HEK293 (cell line): ENCODE measurements at regions not wholly inside any gene's neighbourhood (a gene's known extent, or its start where the extent isn't known, plus 50 kb on each side); places are given as distances from the start of the nearest gene placed in this dataset.

Experiments
- CTCF ChIA-PET: fragments of 350-600 bp; formaldehyde crosslinking; extraction: SDS; loops from one replicate; lab custom pipeline; 2021; ENCODE audit warnings: antibody characterized with exemption; lab: Yijun Ruan, JAX
- POLR2A ChIA-PET: fragments of 300-600 bp; formaldehyde crosslinking; extraction: SDS; loops from one replicate; lab custom pipeline; 2020; ENCODE audit warnings: antibody characterized with exemption, inconsistent platforms; lab: Yijun Ruan, JAX
- H3K27ac ChIP-seq: fragments of 200-500 bp; sonication (Bioruptor generic); 2 replicates; pipeline ENCODE4 v1.5.1; 2014; ENCODE audit warnings: low read depth, low read length, control low read depth, inconsistent platforms; ENCODE audit errors: extremely low read depth
- H3K36me3 ChIP-seq, 2 experiments: fragments of 200-500 bp in 1 of 2; sonication (Bioruptor generic) in 1 of 2; 1 replicate in 1 of 2; 2 replicates in 1 of 2; pipeline ENCODE4 v1.5.1; 2014 to 2017; ENCODE audit warnings: inconsistent platforms in 2 of 2, low read length in 2 of 2; ENCODE audit not compliant: control insufficient read depth in 2 of 2, insufficient read depth in 1 of 2
- H3K4me1 ChIP-seq: fragments of 200-500 bp; sonication (Bioruptor generic); 2 replicates; pipeline ENCODE4 v1.5.1; 2014; ENCODE audit warnings: mild to moderate bottlenecking, low read length, inconsistent platforms; ENCODE audit not compliant: control insufficient read depth, insufficient read depth
- H3K4me3 ChIP-seq: 2 replicates; pipeline ENCODE4 v1.5.1; 2011; ENCODE audit warnings: low read depth, mild to moderate bottlenecking, control low read depth, low read length, moderate library complexity
- H3K9me3 ChIP-seq: fragments of 200-500 bp; sonication (Bioruptor generic); 2 replicates; pipeline ENCODE4 v1.5.1; 2014; ENCODE audit warnings: low read depth, low read length, inconsistent platforms; ENCODE audit not compliant: control insufficient read depth, insufficient read depth
- GLIS2 ChIP-seq: fragments of 450-650 bp; formaldehyde crosslinking; IDR thresholded peaks from 2 replicates; pipeline ENCODE4 v1.5.1; 2016; ENCODE audit warnings: missing biosample characterization, missing genetic modification characterization
- KLF10 ChIP-seq: fragments of 450-650 bp; IDR thresholded peaks from 2 replicates; pipeline ENCODE4 v1.5.1; 2018; ENCODE audit warnings: missing biosample characterization, mild to moderate bottlenecking, missing genetic modification characterization
- MEIS1 ChIP-seq: sonication (generic); formaldehyde crosslinking; IDR thresholded peaks from 2 replicates; pipeline ENCODE4 v1.8.1; 2022; ENCODE audit warnings: missing genetic modification reagents, mild to moderate bottlenecking, borderline replicate concordance
- YY1 ChIP-seq: fragments of 450-650 bp; formaldehyde crosslinking; IDR thresholded peaks from 2 replicates; pipeline ENCODE4 v1.5.1; 2018; ENCODE audit warnings: missing biosample characterization, missing genetic modification characterization
- ZBTB8A ChIP-seq: fragments of 450-650 bp; formaldehyde crosslinking; IDR thresholded peaks from 2 replicates; pipeline ENCODE4 v1.5.1; 2016; ENCODE audit warnings: missing biosample characterization, missing genetic modification characterization
- ZFP3 ChIP-seq: fragments of 450-650 bp; formaldehyde crosslinking; IDR thresholded peaks from 2 replicates; pipeline ENCODE4 v1.5.1; 2016; ENCODE audit warnings: low read depth, missing biosample characterization, missing genetic modification characterization
- ZFP41 ChIP-seq: fragments of 450-650 bp; formaldehyde crosslinking; IDR thresholded peaks from 2 replicates; pipeline ENCODE4 v1.5.1; 2016; ENCODE audit warnings: missing biosample characterization, missing genetic modification characterization, borderline replicate concordance
- ZNF121 ChIP-seq: fragments of 450-650 bp; formaldehyde crosslinking; IDR thresholded peaks from 2 replicates; pipeline ENCODE4 v1.5.1; 2016; ENCODE audit warnings: missing biosample characterization, missing genetic modification characterization
- ZNF155 ChIP-seq: fragments of 450-650 bp; formaldehyde crosslinking; IDR thresholded peaks from 2 replicates; pipeline ENCODE4 v1.5.1; 2016; ENCODE audit warnings: missing biosample characterization, missing genetic modification characterization
- ZNF19 ChIP-seq: fragments of 450-650 bp; formaldehyde crosslinking; IDR thresholded peaks from 2 replicates; pipeline ENCODE4; 2016; ENCODE audit warnings: missing biosample characterization, missing genetic modification characterization, low read depth
- ZNF404 ChIP-seq: fragments of 450-650 bp; formaldehyde crosslinking; IDR thresholded peaks from 2 replicates; pipeline ENCODE4 v1.5.1; 2017; ENCODE audit warnings: missing biosample characterization, missing genetic modification characterization
- ZNF426 ChIP-seq: fragments of 450-650 bp; formaldehyde crosslinking; IDR thresholded peaks from 2 replicates; pipeline ENCODE4 v1.5.1; 2017; ENCODE audit warnings: missing biosample characterization, missing genetic modification characterization, mild to moderate bottlenecking, inconsistent platforms, moderate library complexity
- ZNF514 ChIP-seq: fragments of 450-650 bp; formaldehyde crosslinking; IDR thresholded peaks from 2 replicates; pipeline ENCODE4 v1.5.1; 2016; ENCODE audit warnings: missing biosample characterization, missing genetic modification characterization
- ZNF626 ChIP-seq: fragments of 450-650 bp; sonication (Bioruptor Pico); formaldehyde crosslinking; IDR thresholded peaks from 2 replicates; pipeline ENCODE4 v1.5.1; 2018; ENCODE audit warnings: missing biosample characterization, missing genetic modification characterization, inconsistent platforms
- ZNF670 ChIP-seq: fragments of 450-650 bp; formaldehyde crosslinking; IDR thresholded peaks from 2 replicates; pipeline ENCODE4 v1.5.1; 2016; ENCODE audit warnings: missing biosample characterization, missing genetic modification characterization, low read depth
- ZSCAN16 ChIP-seq: fragments of 450-650 bp; formaldehyde crosslinking; IDR thresholded peaks from 2 replicates; pipeline ENCODE4 v1.5.1; 2016; ENCODE audit warnings: missing biosample characterization, missing genetic modification characterization
- TF ChIP-seq, protein P1 (sequence below): fragments of 450-650 bp; formaldehyde crosslinking; IDR thresholded peaks from 2 replicates; pipeline ENCODE4 v1.5.1; 2016; ENCODE audit warnings: missing biosample characterization, missing genetic modification characterization
- TF ChIP-seq, protein P2 (sequence below): fragments of 450-650 bp; formaldehyde crosslinking; IDR thresholded peaks from 2 replicates; pipeline ENCODE4 v1.5.1; 2016; ENCODE audit warnings: missing biosample characterization, missing genetic modification characterization, borderline replicate concordance
- TF ChIP-seq, protein P3 (sequence below): fragments of 450-650 bp; formaldehyde crosslinking; conservative IDR thresholded peaks from 2 replicates; pipeline ENCODE4 v1.5.1; 2016; ENCODE audit warnings: low read depth, missing biosample characterization, missing genetic modification characterization
- TF ChIP-seq, protein P4 (sequence below): fragments of 450-650 bp; formaldehyde crosslinking; IDR thresholded peaks from 2 replicates; pipeline ENCODE4 v1.5.1; 2016; ENCODE audit warnings: missing biosample characterization, missing genetic modification characterization
- TF ChIP-seq, protein P5 (sequence below): fragments of 450-650 bp; formaldehyde crosslinking; IDR thresholded peaks from 2 replicates; pipeline ENCODE4 v1.5.1; 2016; ENCODE audit warnings: missing biosample characterization, missing genetic modification characterization

DNA sequence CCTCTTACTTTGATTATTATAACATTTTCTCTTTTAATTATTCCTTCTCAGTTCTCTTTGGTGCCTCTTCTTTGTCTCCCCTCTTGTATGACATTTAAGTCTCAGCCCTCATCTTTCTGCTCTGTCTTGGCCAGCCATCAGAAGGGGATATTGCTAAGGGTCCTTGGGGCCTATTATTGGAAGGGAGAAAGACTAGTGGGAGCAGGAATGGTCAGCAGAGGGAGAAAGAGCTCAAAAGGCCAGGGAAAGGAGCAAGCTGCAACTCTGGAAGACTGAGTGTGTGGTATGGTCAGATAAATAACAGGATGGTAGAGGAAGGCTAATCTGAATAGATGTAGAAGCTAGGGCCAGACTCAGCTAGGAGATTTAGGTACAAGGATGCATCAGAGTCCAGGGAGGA lies 336.9 kb downstream of the TDRD3 start:
- ChIA-PET CTCF (no interaction called here), POLR2A (no interaction called here)
- Histone ChIP-seq H3K4me3 (no peak overlapping the region), H3K4me1 (no peaks in the 10 kb centered on the region), H3K27ac (no peak overlapping the region), H3K36me3 (no peaks in the 10 kb centered on the region), H3K9me3 (no peaks in the 10 kb centered on the region)
- TF ChIP-seq, protein P1, sequence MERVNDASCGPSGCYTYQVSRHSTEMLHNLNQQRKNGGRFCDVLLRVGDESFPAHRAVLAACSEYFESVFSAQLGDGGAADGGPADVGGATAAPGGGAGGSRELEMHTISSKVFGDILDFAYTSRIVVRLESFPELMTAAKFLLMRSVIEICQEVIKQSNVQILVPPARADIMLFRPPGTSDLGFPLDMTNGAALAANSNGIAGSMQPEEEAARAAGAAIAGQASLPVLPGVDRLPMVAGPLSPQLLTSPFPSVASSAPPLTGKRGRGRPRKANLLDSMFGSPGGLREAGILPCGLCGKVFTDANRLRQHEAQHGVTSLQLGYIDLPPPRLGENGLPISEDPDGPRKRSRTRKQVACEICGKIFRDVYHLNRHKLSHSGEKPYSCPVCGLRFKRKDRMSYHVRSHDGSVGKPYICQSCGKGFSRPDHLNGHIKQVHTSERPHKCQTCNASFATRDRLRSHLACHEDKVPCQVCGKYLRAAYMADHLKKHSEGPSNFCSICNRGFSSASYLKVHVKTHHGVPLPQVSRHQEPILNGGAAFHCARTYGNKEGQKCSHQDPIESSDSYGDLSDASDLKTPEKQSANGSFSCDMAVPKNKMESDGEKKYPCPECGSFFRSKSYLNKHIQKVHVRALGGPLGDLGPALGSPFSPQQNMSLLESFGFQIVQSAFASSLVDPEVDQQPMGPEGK (tag by site-specific recombination): no peak
- no peak for TF ChIP-seq ZBTB8A
- TF ChIP-seq ZFP3: no peak

DNA sequence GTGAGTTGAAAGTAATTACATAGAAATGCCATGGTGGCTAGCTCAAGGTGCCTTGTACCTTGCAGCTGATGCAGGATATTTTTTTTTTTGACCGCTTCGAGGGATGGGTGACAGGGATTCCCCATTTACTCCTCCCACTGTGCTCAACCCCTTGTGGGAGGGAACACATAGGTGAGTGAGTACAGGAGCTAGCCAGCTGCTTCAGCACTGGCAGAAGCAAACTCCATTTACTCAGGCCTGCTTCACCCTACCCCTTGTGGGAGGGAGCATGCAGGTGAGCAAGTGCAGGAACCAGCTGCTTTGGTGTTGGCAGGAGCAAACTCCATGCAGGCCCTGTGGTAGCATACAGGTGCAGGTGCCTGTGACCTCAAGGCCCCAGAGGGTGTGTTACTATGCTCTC lies 330.1 kb downstream of the TDRD3 start:
- CTCF ChIA-PET: no interaction called here
- no peaks in the 10 kb centered on the region for H3K9me3 ChIP-seq
- POLR2A ChIA-PET: no interaction called here
- no peaks in the 10 kb centered on the region for H3K36me3 ChIP-seq
- H3K4me1 ChIP-seq: no peaks in the 10 kb centered on the region
- H3K27ac ChIP-seq: no peak overlapping the region
- no peak overlapping the region for H3K4me3 ChIP-seq
- TF ChIP-seq, protein P2, sequence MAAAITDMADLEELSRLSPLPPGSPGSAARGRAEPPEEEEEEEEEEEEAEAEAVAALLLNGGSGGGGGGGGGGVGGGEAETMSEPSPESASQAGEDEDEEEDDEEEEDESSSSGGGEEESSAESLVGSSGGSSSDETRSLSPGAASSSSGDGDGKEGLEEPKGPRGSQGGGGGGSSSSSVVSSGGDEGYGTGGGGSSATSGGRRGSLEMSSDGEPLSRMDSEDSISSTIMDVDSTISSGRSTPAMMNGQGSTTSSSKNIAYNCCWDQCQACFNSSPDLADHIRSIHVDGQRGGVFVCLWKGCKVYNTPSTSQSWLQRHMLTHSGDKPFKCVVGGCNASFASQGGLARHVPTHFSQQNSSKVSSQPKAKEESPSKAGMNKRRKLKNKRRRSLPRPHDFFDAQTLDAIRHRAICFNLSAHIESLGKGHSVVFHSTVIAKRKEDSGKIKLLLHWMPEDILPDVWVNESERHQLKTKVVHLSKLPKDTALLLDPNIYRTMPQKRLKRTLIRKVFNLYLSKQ: no peak
- TF ChIP-seq ZNF121 (tag by site-specific recombination) (no peak), ZNF155 (tag by site-specific recombination) (no peak), ZSCAN16 (tag by site-specific recombination) (no peak), ZNF404 (tag by site-specific recombination) (no peak), ZNF670 (no peak), ZFP41 (no peak), YY1 (no peak), KLF10 (tag by site-specific recombination) (no peak), ZNF626 (tag by site-specific recombination) (no peak), GLIS2 (tag by site-specific recombination) (no peak)
- TF ChIP-seq, protein P3, sequence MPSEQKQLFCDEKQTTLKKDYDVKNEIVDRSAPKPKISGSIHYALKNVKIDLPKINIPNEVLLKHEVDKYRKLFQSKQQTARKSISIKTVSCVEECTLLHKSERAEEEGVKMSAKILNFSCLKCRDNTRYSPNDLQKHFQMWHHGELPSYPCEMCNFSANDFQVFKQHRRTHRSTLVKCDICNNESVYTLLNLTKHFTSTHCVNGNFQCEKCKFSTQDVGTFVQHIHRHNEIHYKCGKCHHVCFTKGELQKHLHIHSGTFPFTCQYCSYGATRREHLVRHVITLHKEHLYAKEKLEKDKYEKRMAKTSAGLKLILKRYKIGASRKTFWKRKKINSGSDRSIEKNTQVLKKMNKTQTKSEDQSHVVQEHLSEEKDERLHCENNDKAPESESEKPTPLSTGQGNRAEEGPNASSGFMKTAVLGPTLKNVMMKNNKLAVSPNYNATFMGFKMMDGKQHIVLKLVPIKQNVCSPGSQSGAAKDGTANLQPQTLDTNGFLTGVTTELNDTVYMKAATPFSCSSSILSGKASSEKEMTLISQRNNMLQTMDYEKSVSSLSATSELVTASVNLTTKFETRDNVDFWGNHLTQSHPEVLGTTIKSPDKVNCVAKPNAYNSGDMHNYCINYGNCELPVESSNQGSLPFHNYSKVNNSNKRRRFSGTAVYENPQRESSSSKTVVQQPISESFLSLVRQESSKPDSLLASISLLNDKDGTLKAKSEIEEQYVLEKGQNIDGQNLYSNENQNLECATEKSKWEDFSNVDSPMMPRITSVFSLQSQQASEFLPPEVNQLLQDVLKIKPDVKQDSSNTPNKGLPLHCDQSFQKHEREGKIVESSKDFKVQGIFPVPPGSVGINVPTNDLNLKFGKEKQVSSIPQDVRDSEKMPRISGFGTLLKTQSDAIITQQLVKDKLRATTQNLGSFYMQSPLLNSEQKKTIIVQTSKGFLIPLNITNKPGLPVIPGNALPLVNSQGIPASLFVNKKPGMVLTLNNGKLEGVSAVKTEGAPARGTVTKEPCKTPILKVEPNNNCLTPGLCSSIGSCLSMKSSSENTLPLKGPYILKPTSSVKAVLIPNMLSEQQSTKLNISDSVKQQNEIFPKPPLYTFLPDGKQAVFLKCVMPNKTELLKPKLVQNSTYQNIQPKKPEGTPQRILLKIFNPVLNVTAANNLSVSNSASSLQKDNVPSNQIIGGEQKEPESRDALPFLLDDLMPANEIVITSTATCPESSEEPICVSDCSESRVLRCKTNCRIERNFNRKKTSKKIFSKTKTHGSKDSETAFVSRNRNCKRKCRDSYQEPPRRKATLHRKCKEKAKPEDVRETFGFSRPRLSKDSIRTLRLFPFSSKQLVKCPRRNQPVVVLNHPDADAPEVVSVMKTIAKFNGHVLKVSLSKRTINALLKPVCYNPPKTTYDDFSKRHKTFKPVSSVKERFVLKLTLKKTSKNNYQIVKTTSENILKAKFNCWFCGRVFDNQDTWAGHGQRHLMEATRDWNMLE (tag by site-specific recombination): no peak

DNA sequence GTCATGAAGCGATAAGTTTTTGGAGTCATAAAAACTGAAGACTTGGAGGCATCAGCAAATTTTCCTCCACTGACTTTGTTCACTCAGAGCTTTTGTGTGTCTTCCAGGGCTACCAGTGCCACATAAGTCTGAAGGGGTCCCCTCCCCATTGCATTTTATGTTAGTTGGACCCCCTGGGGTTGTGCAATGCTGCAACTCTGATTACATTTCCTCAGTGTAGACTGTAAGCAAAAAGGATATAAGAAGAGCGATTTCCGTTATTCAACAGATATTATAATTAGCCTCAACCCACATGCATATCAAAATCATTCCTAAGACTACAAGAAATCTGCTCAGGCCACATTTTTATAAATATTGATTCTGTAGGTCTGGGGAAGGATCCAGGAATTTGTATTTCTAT lies 324.0 kb downstream of the TDRD3 start:
- no peak overlapping the region for H3K4me3 ChIP-seq
- H3K36me3 ChIP-seq: no peaks in the 10 kb centered on the region
- H3K27ac ChIP-seq: no peak overlapping the region
- ChIA-PET CTCF (no interaction called here), POLR2A (no interaction called here)
- no peaks in the 10 kb centered on the region for H3K9me3 ChIP-seq
- H3K4me1 ChIP-seq: no peaks in the 10 kb centered on the region
- TF ChIP-seq ZNF19 (tag by site-specific recombination) (no peak), ZNF670 (no peak), MEIS1 (CRISPR knock-in tag) (no peak), ZNF426 (tag by site-specific recombination) (no peak), ZNF514 (tag by site-specific recombination) (no peak)
- TF ChIP-seq, protein P4, sequence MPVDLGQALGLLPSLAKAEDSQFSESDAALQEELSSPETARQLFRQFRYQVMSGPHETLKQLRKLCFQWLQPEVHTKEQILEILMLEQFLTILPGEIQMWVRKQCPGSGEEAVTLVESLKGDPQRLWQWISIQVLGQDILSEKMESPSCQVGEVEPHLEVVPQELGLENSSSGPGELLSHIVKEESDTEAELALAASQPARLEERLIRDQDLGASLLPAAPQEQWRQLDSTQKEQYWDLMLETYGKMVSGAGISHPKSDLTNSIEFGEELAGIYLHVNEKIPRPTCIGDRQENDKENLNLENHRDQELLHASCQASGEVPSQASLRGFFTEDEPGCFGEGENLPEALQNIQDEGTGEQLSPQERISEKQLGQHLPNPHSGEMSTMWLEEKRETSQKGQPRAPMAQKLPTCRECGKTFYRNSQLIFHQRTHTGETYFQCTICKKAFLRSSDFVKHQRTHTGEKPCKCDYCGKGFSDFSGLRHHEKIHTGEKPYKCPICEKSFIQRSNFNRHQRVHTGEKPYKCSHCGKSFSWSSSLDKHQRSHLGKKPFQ (tag by site-specific recombination): no peak
- TF ChIP-seq, protein P5, sequence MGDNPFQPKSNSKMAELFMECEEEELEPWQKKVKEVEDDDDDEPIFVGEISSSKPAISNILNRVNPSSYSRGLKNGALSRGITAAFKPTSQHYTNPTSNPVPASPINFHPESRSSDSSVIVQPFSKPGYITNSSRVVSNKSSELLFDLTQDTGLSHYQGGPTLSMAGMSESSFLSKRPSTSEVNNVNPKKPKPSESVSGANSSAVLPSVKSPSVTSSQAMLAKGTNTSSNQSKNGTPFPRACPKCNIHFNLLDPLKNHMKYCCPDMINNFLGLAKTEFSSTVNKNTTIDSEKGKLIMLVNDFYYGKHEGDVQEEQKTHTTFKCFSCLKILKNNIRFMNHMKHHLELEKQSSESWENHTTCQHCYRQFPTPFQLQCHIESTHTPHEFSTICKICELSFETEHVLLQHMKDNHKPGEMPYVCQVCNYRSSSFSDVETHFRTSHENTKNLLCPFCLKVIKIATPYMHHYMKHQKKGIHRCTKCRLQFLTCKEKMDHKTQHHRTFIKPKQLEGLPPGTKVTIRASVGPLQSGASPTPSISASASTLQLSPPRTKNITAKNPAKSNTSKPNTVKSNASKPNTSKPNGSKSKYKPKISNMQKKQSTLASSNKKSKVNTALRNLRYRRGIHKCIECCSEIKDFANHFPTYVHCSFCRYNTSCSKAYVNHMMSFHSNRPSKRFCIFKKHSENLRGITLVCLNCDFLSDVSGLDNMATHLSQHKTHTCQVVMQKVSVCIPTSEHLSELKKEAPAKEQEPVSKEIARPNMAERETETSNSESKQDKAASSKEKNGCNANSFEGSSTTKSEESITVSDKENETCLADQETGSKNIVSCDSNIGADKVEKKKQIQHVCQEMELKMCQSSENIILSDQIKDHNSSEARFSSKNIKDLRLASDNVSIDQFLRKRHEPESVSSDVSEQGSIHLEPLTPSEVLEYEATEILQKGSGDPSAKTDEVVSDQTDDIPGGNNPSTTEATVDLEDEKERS (tag by site-specific recombination): no peak
